H9 (cell line): ENCODE measurements at regions not wholly inside any gene's neighbourhood (a gene's known extent, or its start where the extent isn't known, plus 50 kb on each side); places are given as distances from the start of the nearest gene placed in this dataset.

Source experiments
- DNase-seq: peaks from one replicate; pipeline ENCODE4 v3.0.0-alpha.2; 2017
- H2AFZ ChIP-seq: one replicate; pipeline ENCODE4 v1.6.1; 2013; ENCODE audit warnings: mild to moderate bottlenecking, low read length, control low read depth, moderate library complexity
- H2AK5ac ChIP-seq: 2 replicates; pipeline ENCODE4 v1.6.1; 2013; ENCODE audit warnings: low read length, control low read depth, mixed read lengths; ENCODE audit not compliant: insufficient read length
- H2BK120ac ChIP-seq: one replicate; pipeline ENCODE4 v1.6.1; 2013; ENCODE audit warnings: low read depth, mild to moderate bottlenecking, low read length, control low read depth, inconsistent platforms; ENCODE audit not compliant: poor library complexity, severe bottlenecking
- H2BK12ac ChIP-seq: 2 replicates; pipeline ENCODE4 v1.6.1; 2013; ENCODE audit warnings: low read length, control low read depth, mixed read lengths, low read depth; ENCODE audit not compliant: insufficient read length
- H2BK15ac ChIP-seq: 2 replicates; pipeline ENCODE4 v1.6.1; 2013; ENCODE audit warnings: low read depth, low read length, control low read depth
- H2BK20ac ChIP-seq: one replicate; pipeline ENCODE4 v1.6.1; 2013; ENCODE audit warnings: low read depth, mild to moderate bottlenecking, low read length, control low read depth, inconsistent platforms; ENCODE audit not compliant: poor library complexity, severe bottlenecking
- H2BK5ac ChIP-seq: 2 replicates; pipeline ENCODE4 v1.6.1; 2013; ENCODE audit warnings: low read length, control low read depth, mixed read lengths; ENCODE audit not compliant: insufficient read length
- H3K14ac ChIP-seq: 2 replicates; pipeline ENCODE4 v1.6.1; 2013; ENCODE audit warnings: low read length, control low read depth; ENCODE audit not compliant: insufficient read depth
- H3K18ac ChIP-seq: 2 replicates; pipeline ENCODE4 v1.6.1; 2013; ENCODE audit warnings: low read depth, mild to moderate bottlenecking, mixed read lengths, low read length, control low read depth; ENCODE audit not compliant: insufficient read length
- H3K23ac ChIP-seq: 2 replicates; pipeline ENCODE4 v1.6.1; 2013; ENCODE audit warnings: low read length, control low read depth, mixed read lengths, low read depth; ENCODE audit not compliant: insufficient read length
- H3K23me2 ChIP-seq: 2 replicates; pipeline ENCODE4 v1.6.1; 2013; ENCODE audit warnings: low read depth, mild to moderate bottlenecking, mixed read lengths, low read length, control low read depth; ENCODE audit not compliant: insufficient read length, poor library complexity, severe bottlenecking
- H3K27ac ChIP-seq: 2 replicates; pipeline ENCODE4 v1.5.1; 2013; ENCODE audit warnings: low read length, control low read depth, mixed read lengths, low read depth; ENCODE audit not compliant: insufficient read length
- H3K27me3 ChIP-seq: 2 replicates; pipeline ENCODE4 v1.6.1; 2013; ENCODE audit warnings: low read length, control low read depth, inconsistent platforms; ENCODE audit not compliant: insufficient read depth
- H3K4ac ChIP-seq: 2 replicates; pipeline ENCODE4 v1.6.1; 2013; ENCODE audit warnings: low read depth, mild to moderate bottlenecking, control low read depth, inconsistent platforms, low read length, moderate library complexity
- H3K4me1 ChIP-seq: 2 replicates; pipeline ENCODE4 v1.6.1; 2013; ENCODE audit warnings: low read length, control low read depth, inconsistent platforms; ENCODE audit not compliant: insufficient read depth
- H3K4me2 ChIP-seq: 2 replicates; pipeline ENCODE4 v1.6.1; 2013; ENCODE audit warnings: low read length, control low read depth, mixed read lengths; ENCODE audit not compliant: insufficient read length, insufficient read depth
- H3K56ac ChIP-seq: 2 replicates; pipeline ENCODE4 v1.6.1; 2013; ENCODE audit warnings: low read depth, mild to moderate bottlenecking, mixed read lengths, low read length, control low read depth; ENCODE audit not compliant: insufficient read length
- H3K79me1 ChIP-seq: 2 replicates; pipeline ENCODE4 v1.6.1; 2013; ENCODE audit warnings: low read depth, mild to moderate bottlenecking, moderate library complexity, low read length, control low read depth, inconsistent platforms; ENCODE audit not compliant: insufficient read depth, poor library complexity, severe bottlenecking
- H3K79me2 ChIP-seq: 2 replicates; pipeline ENCODE4 v1.6.1; 2013; ENCODE audit warnings: low read length, control low read depth, inconsistent platforms; ENCODE audit not compliant: insufficient read depth
- H3K9ac ChIP-seq: 2 replicates; pipeline ENCODE4 v1.6.1; 2013; ENCODE audit warnings: low read length, control low read depth, mixed read lengths; ENCODE audit not compliant: insufficient read length; ENCODE audit errors: extremely low read depth
- H3K9me3 ChIP-seq: one replicate; pipeline ENCODE4 v1.6.1; 2013; ENCODE audit warnings: low read depth, low read length, inconsistent platforms; ENCODE audit not compliant: control insufficient read depth
- H3T11ph ChIP-seq: one replicate; pipeline ENCODE4 v1.6.1; 2013; ENCODE audit warnings: mild to moderate bottlenecking, low read length, control low read depth, inconsistent platforms
- H4K20me1 ChIP-seq: one replicate; pipeline ENCODE4 v1.6.1; 2013; ENCODE audit not compliant: control insufficient read depth, insufficient read length, insufficient read depth
- H4K5ac ChIP-seq: 2 replicates; pipeline ENCODE4 v1.6.1; 2013; ENCODE audit warnings: low read depth, mild to moderate bottlenecking, mixed read lengths, low read length, control low read depth; ENCODE audit not compliant: insufficient read length
- H4K8ac ChIP-seq: replicated peaks from 2 replicates; pipeline ENCODE4 v1.6.1; 2013; ENCODE audit warnings: low read length, control low read depth, mixed read lengths, low read depth; ENCODE audit not compliant: insufficient read length
- H4K91ac ChIP-seq: 2 replicates; pipeline ENCODE4 v1.6.1; 2013; ENCODE audit warnings: low read depth, mild to moderate bottlenecking, moderate library complexity, mixed read lengths, low read length, control low read depth; ENCODE audit not compliant: insufficient read length
- H3K27ac Mint-ChIP-seq, 3 experiments: 2 replicates in 2 of 3; 3 replicates in 1 of 3; pipeline ENCODE4 v1.8.0; 2020 to 2021; ENCODE audit warnings: mixed read lengths in 3 of 3, mild to moderate bottlenecking in 1 of 3, moderate library complexity in 1 of 3
- H3K27me3 Mint-ChIP-seq: 2 replicates; pipeline ENCODE4 v1.8.0; 2021; ENCODE audit warnings: low read depth, mild to moderate bottlenecking, moderate library complexity, mixed read lengths
- H3K36me3 Mint-ChIP-seq, 3 experiments: 2 replicates in 2 of 3; 3 replicates in 1 of 3; pipeline ENCODE4 v1.8.0; 2020 to 2021; ENCODE audit warnings: low read depth in 3 of 3, mixed read lengths in 3 of 3; ENCODE audit not compliant: insufficient read depth in 1 of 3
- H3K4me1 Mint-ChIP-seq, 2 experiments: 2 replicates each; pipeline ENCODE4 v1.8.0; 2020; ENCODE audit warnings: mixed read lengths in 2 of 2
- H3K4me3 Mint-ChIP-seq, 2 experiments: 2 replicates in 1 of 2; 3 replicates in 1 of 2; pipeline ENCODE4 v1.8.0; 2020 to 2021; ENCODE audit warnings: mild to moderate bottlenecking in 2 of 2, mixed read lengths in 2 of 2, moderate library complexity in 1 of 2
- H3K9me3 Mint-ChIP-seq, 2 experiments: 2 replicates in 1 of 2; 3 replicates in 1 of 2; pipeline ENCODE4 v1.8.0; 2020; ENCODE audit warnings: mild to moderate bottlenecking in 2 of 2, mixed read lengths in 2 of 2, moderate library complexity in 1 of 2
- CTCF ChIP-seq: fragments of 200-600 bp; sonication (generic); conservative IDR thresholded peaks from 3 replicates; pipeline ENCODE4 v1.8.0; 2021; ENCODE audit warnings: antibody characterized with exemption, mild to moderate bottlenecking
- WGBS: extraction: QIAGEN DNeasy Blood & Tissue Kit; methylation state at CpG from one replicate; pipeline ENCODE4 v1.1.7; 2013; ENCODE audit warnings: missing lambda C conversion rate, low lambda C conversion rate, mixed read lengths; ENCODE audit not compliant: insufficient read length; ENCODE audit errors: extremely low coverage; 5-methylcytosine and 5-hydroxymethylcytosine counted together

GRCh38 chr5:159663986-159664385, 252.3 kb upstream of the ADRA1B start:
- Mint-ChIP-seq H3K27me3 (no peaks in the 10 kb centered on the region), H3K9me3 (no peaks in the 10 kb centered on the region), H3K4me3 (no peak overlapping the region), H3K36me3 (no peaks in the 10 kb centered on the region), H3K4me1 (no peaks in the 10 kb centered on the region), H3K27ac (no peak overlapping the region)
- Histone ChIP-seq H3K23me2 (no peaks in the 10 kb centered on the region), H2BK5ac (no peak overlapping the region), H2BK20ac (no peak overlapping the region), H4K8ac (no peak overlapping the region), H2BK12ac (no peak overlapping the region), H2AFZ (no peak overlapping the region), H4K20me1 (no peaks in the 10 kb centered on the region), H3K9me3 (no peaks in the 10 kb centered on the region), H4K91ac (no peak overlapping the region), H3K18ac (no peak overlapping the region), H3K56ac (no peak overlapping the region), H3K4ac (no peak overlapping the region), H4K5ac (no peak overlapping the region), H3K9ac (no peak overlapping the region), H3K23ac (no peak overlapping the region), H2AK5ac (no peak overlapping the region), H2BK120ac (no peak overlapping the region), H3K14ac (no peak overlapping the region), H3K27me3 (no peaks in the 10 kb centered on the region), H2BK15ac (no peak overlapping the region), H3K79me1 (no peaks in the 10 kb centered on the region), H3T11ph (no peak overlapping the region), H3K27ac (no peak overlapping the region), H3K4me2 (no peak overlapping the region), H3K79me2 (no peaks in the 10 kb centered on the region), H3K4me1 (no peaks in the 10 kb centered on the region)
- no CpG with 5 or more reads among the region's 1 CpG for WGBS
- DNase-seq = no peak
- no peak for TF ChIP-seq CTCF
